GM21737 (cell line): ENCODE measurements at regions not wholly inside any gene's neighbourhood (a gene's known extent, or its start where the extent isn't known, plus 50 kb on each side); places are given as distances from the start of the nearest gene placed in this dataset.
"Not testable (repeated sequence)": the region's sequence is repeated elsewhere in the genome, so short reads cannot be mapped to it uniquely, and the experiment has no call there.

ENCODE experiments used
- ATAC-seq: cut with Tn5 transposase; IDR thresholded peaks from one replicate; pipeline ENCODE4 v1.9.1; 2021; ENCODE audit warnings: mild to moderate bottlenecking, moderate library complexity; ENCODE audit not compliant: unreplicated experiment

GRCh38 chr15:45804028-45804427 is 169.2 kb downstream of the SQOR start:
- no peak for ATAC-seq

- no peak for ATAC-seq
These were observed 175.4 kb downstream of the SQOR start for GRCh38 chr15:45810201-45810600.

- no peak for ATAC-seq
These were observed 177.4 kb downstream of the SQOR start for GRCh38 chr15:45812200-45812599.

- ATAC-seq = not testable (repeated sequence)
These were observed 182.7 kb downstream of the SQOR start for GRCh38 chr15:45817578-45817977.

GRCh38 chr15:45821390-45821789 is 186.6 kb downstream of the SQOR start:
- no peak for ATAC-seq

- ATAC-seq = not testable (repeated sequence)
These were observed 188.1 kb downstream of the SQOR start for GRCh38 chr15:45822968-45823367.

GRCh38 chr15:45827275-45827674 is 192.4 kb downstream of the SQOR start:
- no peak for ATAC-seq

- ATAC-seq = no peak
These were observed 192.9 kb downstream of the SQOR start for GRCh38 chr15:45827766-45828165.

- no peak for ATAC-seq
These were observed 194.7 kb downstream of the SQOR start for GRCh38 chr15:45829336-45830153.

GRCh38 chr15:45831787-45832186 is 197.0 kb downstream of the SQOR start:
- ATAC-seq = no peak

- ATAC-seq = no peak
These were observed 199.8 kb downstream of the SQOR start for GRCh38 chr15:45834622-45835021.

- no peak for ATAC-seq
These were observed 207.3 kb downstream of the SQOR start for GRCh38 chr15:45842151-45842550.

GRCh38 chr15:45847645-45848044 is 212.8 kb downstream of the SQOR start:
- ATAC-seq = no peak

- no peak for ATAC-seq
These were observed 214.3 kb downstream of the SQOR start for GRCh38 chr15:45849136-45849535.

GRCh38 chr15:45854455-45855202 is 219.8 kb downstream of the SQOR start:
- no peak for ATAC-seq

GRCh38 chr15:45855210-45855906 is 220.5 kb downstream of the SQOR start:
- ATAC-seq = no peak

- ATAC-seq = no peak
These were observed 221.2 kb downstream of the SQOR start for GRCh38 chr15:45855907-45856579.

- no peak for ATAC-seq
These were observed 222.5 kb downstream of the SQOR start for GRCh38 chr15:45857291-45857690.

GRCh38 chr15:45858491-45858890 is 223.7 kb downstream of the SQOR start:
- no peak for ATAC-seq

- ATAC-seq = no peak
These were observed 227.2 kb downstream of the SQOR start for GRCh38 chr15:45862034-45862433.
